Activated CD4-positive, alpha-beta T cell treated with anti-CD3 and anti-CD28 coated beads, Interleukin-2, amount 10 ng/mL, durations not matched to agents 7 days and 5 days (primary cell): ENCODE measurements at regions not wholly inside any gene's neighbourhood (a gene's known extent, or its start where the extent isn't known, plus 50 kb on each side); places are given as distances from the start of the nearest gene placed in this dataset.

Experiments used
- CTCF ChIA-PET: fragments of 350-600 bp; sonication (Branson Sonifier 250); formaldehyde crosslinking; loops from one replicate; lab custom pipeline; 2021; ENCODE audit warnings: antibody characterized with exemption; lab: Charles Lee
- POLR2A ChIA-PET: fragments of 350-600 bp; sonication (Branson Sonifier 250); formaldehyde crosslinking; loops from one replicate; lab custom pipeline; 2021; ENCODE audit warnings: antibody characterized with exemption; lab: Charles Lee
- DNase-seq: peaks from one replicate; pipeline ENCODE4 v3.0.0-alpha.2; 2020
- H3K27ac Mint-ChIP-seq: one replicate; pipeline ENCODE4 v1.8.0; 2021; ENCODE audit warnings: mild to moderate bottlenecking, moderate library complexity, mixed read lengths
- H3K27me3 Mint-ChIP-seq: one replicate; pipeline ENCODE4 v1.8.0; 2021; ENCODE audit warnings: mixed read lengths
- H3K36me3 Mint-ChIP-seq: one replicate; pipeline ENCODE4 v1.8.0; 2021; ENCODE audit warnings: low read depth, mixed read lengths
- H3K4me1 Mint-ChIP-seq: one replicate; pipeline ENCODE4 v1.8.0; 2021; ENCODE audit warnings: mixed read lengths
- H3K4me3 Mint-ChIP-seq: one replicate; pipeline ENCODE4 v1.8.0; 2021; ENCODE audit warnings: mild to moderate bottlenecking, moderate library complexity, mixed read lengths
- H3K9me3 Mint-ChIP-seq: one replicate; pipeline ENCODE4 v1.8.0; 2021; ENCODE audit warnings: mixed read lengths

- H3K4me3 Mint-ChIP-seq, result no peak overlapping the region
- DNase-seq, result no peak
- H3K27ac Mint-ChIP-seq, result no peak overlapping the region
- H3K36me3 Mint-ChIP-seq, result no peaks in the 10 kb centered on the region
- ChIA-PET POLR2A (no interaction called here), CTCF (no interaction called here)
- H3K9me3 Mint-ChIP-seq, result no peaks in the 10 kb centered on the region
- H3K4me1 Mint-ChIP-seq, result no peaks in the 10 kb centered on the region
- H3K27me3 Mint-ChIP-seq, result peaks cover 10% of the 10 kb centered on the region
Measured at GRCh38 chr3:178420033-178420432, 116.2 kb upstream of the KCNMB2 start.

- POLR2A ChIA-PET, result no interaction called here
- Mint-ChIP-seq H3K4me1 (no peaks in the 10 kb centered on the region), H3K4me3 (no peak overlapping the region), H3K36me3 (no peaks in the 10 kb centered on the region), H3K9me3 (no peaks in the 10 kb centered on the region), H3K27ac (no peak overlapping the region), H3K27me3 (peaks cover 13% of the 10 kb centered on the region)
- DNase-seq, result no peak
- CTCF ChIA-PET, result no interaction called here
Measured at GRCh38 chr3:178421069-178421468, 115.2 kb upstream of the KCNMB2 start.

GRCh38 chr3:178422406-178422805 lies 113.8 kb upstream of the KCNMB2 start:
- ChIA-PET CTCF (no interaction called here), POLR2A (no interaction called here)
- Mint-ChIP-seq H3K27me3 (peaks cover 13% of the 10 kb centered on the region), H3K4me1 (no peaks in the 10 kb centered on the region), H3K36me3 (no peaks in the 10 kb centered on the region), H3K9me3 (no peaks in the 10 kb centered on the region), H3K4me3 (no peak overlapping the region), H3K27ac (no peak overlapping the region)
- no peak for DNase-seq

GRCh38 chr3:178428037-178428436 lies 108.2 kb upstream of the KCNMB2 start:
- peaks cover 5% of the 10 kb centered on the region for H3K27me3 Mint-ChIP-seq
- no peaks in the 10 kb centered on the region for H3K9me3 Mint-ChIP-seq
- no peak overlapping the region for H3K4me3 Mint-ChIP-seq
- POLR2A ChIA-PET, result no interaction called here
- CTCF ChIA-PET, result no interaction called here
- no peak overlapping the region for H3K27ac Mint-ChIP-seq
- no peak for DNase-seq
- no peaks in the 10 kb centered on the region for H3K4me1 Mint-ChIP-seq
- no peaks in the 10 kb centered on the region for H3K36me3 Mint-ChIP-seq

DNA sequence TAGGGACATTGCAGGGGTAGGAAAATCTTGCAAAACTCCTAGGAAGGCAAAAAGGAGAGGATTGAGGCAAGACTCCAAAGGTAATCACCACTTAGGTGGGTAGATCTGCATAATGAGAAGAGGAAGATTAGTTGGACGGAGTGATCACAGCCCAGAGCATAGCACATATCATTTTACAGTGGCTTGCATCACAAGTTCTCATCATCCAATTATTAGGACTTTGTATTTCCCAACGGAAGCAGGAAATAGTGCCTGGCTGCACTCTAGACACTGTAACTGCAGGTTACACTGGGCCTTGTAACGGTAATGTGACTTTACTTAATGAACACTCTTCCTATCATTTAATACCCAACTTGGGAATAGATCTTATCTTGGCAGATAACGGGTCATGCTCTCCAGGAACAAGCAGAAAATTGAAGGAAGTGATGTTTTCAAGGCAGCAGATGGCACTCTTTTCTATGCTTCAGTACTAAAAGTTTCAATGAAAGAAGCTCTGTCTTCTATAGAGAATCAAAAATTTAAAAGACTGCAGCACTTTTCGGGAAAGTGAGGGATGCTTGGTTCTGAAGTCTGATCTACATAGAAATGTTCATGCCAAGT lies 101.9 kb upstream of the KCNMB2 start:
- H3K9me3 Mint-ChIP-seq, result no peaks in the 10 kb centered on the region
- no peaks in the 10 kb centered on the region for H3K27me3 Mint-ChIP-seq
- ChIA-PET POLR2A (no interaction called here), CTCF (no interaction called here)
- H3K4me1 Mint-ChIP-seq, result no peaks in the 10 kb centered on the region
- H3K4me3 Mint-ChIP-seq, result no peak overlapping the region
- no peak for DNase-seq
- H3K27ac Mint-ChIP-seq, result no peak overlapping the region
- no peaks in the 10 kb centered on the region for H3K36me3 Mint-ChIP-seq

DNA sequence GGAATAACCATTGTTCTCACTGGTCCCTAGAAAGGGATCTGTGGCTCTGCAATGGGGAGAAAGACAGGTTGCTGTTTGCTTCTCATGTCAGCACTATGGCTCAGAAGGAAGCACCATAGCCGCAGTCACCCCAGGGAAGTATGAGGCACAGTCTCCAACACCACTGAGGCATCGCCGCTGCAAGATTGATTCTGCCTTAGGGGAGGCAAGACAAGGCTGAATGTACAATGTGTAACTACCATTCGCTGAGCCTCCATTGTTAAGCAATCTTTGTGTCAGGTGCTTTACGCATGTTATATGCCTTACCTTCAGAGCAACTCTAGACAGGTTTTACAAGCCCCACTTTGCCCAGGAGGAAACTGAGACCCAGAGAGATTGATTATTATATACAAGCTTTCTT lies 100.7 kb upstream of the KCNMB2 start:
- DNase-seq, result no peak
- Mint-ChIP-seq H3K4me1 (no peaks in the 10 kb centered on the region), H3K4me3 (no peak overlapping the region), H3K27me3 (no peaks in the 10 kb centered on the region), H3K36me3 (no peaks in the 10 kb centered on the region), H3K27ac (no peak overlapping the region), H3K9me3 (no peaks in the 10 kb centered on the region)
- ChIA-PET CTCF (no interaction called here), POLR2A (no interaction called here)

DNA sequence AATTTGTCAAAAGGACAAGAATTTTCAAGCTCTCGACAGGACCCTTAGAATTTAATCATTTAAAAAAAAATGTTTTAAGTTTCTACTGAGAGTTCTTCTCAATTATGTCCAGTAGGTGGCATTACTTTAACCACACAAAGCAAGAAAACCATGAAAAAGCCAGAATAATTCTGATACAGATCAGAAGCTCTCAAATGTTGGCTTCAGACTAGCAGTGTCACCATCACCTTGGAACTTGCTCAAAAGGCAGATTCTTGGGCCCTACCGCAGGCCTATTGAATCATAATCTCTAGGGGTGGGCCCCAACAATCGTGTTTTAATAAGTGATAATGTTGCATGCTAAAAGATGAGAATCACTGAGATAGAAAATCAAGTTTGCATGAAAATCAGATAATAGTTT lies 99.5 kb upstream of the KCNMB2 start:
- no peaks in the 10 kb centered on the region for H3K27me3 Mint-ChIP-seq
- CTCF ChIA-PET, result no interaction called here
- POLR2A ChIA-PET, result no interaction called here

GRCh38 chr3:178437236-178437635 lies 99.0 kb upstream of the KCNMB2 start:
- Mint-ChIP-seq H3K4me1 (no peaks in the 10 kb centered on the region), H3K4me3 (no peak overlapping the region), H3K36me3 (no peaks in the 10 kb centered on the region), H3K27me3 (no peaks in the 10 kb centered on the region), H3K9me3 (no peaks in the 10 kb centered on the region), H3K27ac (no peak overlapping the region)
- DNase-seq, result no peak
- CTCF ChIA-PET, result no interaction called here
- POLR2A ChIA-PET, result no interaction called here

More for the DNA sequence above, 99.5 kb upstream of the KCNMB2 start:
- Mint-ChIP-seq H3K4me1 (no peaks in the 10 kb centered on the region), H3K36me3 (no peaks in the 10 kb centered on the region), H3K4me3 (no peak overlapping the region), H3K27ac (no peak overlapping the region), H3K9me3 (no peaks in the 10 kb centered on the region)
- DNase-seq, result no peak

DNA sequence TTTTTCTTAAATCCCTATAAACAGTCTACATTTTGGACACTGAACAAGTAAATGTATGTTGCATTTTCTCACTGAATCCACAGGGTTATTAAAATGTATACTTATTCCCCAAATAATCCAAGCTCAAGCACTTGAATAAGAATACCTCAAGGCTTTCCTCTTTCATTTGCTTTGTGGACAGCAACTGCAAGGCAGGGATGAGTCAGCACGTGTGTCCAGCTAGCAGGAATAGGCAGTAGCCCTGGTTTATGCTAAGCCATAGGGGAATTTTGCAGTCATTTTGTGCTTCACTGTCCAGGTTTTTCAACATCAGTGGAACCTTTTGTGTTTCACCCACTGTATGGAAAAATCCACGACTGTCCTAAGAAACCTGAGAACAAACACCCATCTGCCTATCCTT lies 96.7 kb upstream of the KCNMB2 start:
- Mint-ChIP-seq H3K4me3 (no peak overlapping the region), H3K9me3 (no peaks in the 10 kb centered on the region), H3K27ac (no peak overlapping the region), H3K36me3 (no peaks in the 10 kb centered on the region), H3K4me1 (no peaks in the 10 kb centered on the region), H3K27me3 (no peaks in the 10 kb centered on the region)
- DNase-seq, result no peak
- ChIA-PET CTCF (no interaction called here), POLR2A (no interaction called here)

- Mint-ChIP-seq H3K36me3 (no peaks in the 10 kb centered on the region), H3K4me3 (no peak overlapping the region), H3K27ac (no peak overlapping the region), H3K27me3 (no peaks in the 10 kb centered on the region), H3K4me1 (no peaks in the 10 kb centered on the region), H3K9me3 (no peaks in the 10 kb centered on the region)
- ChIA-PET CTCF (no interaction called here), POLR2A (no interaction called here)
- no peak for DNase-seq
Measured at GRCh38 chr3:178440043-178440442, 96.2 kb upstream of the KCNMB2 start.

GRCh38 chr3:178443634-178444033 lies 92.6 kb upstream of the KCNMB2 start:
- POLR2A ChIA-PET, result no interaction called here
- H3K4me3 Mint-ChIP-seq, result no peak overlapping the region
- no peak for DNase-seq
- H3K9me3 Mint-ChIP-seq, result no peaks in the 10 kb centered on the region
- H3K4me1 Mint-ChIP-seq, result no peaks in the 10 kb centered on the region
- no peak overlapping the region for H3K27ac Mint-ChIP-seq
- CTCF ChIA-PET, result interaction anchor here (1.2 kb wide), 1 partner anchor 10 kb away, joined by 3 read pairs; no protein-coding TSS in a partner anchor
- no peaks in the 10 kb centered on the region for H3K27me3 Mint-ChIP-seq
- H3K36me3 Mint-ChIP-seq, result no peaks in the 10 kb centered on the region

DNA sequence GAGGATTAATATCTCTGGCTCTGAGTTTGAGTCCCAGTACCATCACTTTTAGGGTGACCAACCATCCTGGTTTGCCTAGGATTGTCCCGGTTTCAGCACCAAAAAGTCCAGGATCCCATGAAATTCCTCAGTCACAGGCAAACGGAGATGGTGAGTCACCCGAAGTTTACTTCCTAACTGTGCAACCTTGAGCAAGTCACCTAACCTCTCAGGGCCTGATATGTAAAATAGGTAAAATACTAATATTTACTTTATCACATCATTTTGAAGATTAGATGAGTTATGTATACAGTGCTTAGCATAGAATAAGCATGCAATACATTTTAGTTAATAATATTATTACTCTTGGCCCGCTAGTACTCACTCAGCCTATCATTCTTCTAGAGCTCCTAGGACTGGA lies 91.1 kb upstream of the KCNMB2 start:
- Mint-ChIP-seq H3K27ac (no peak overlapping the region), H3K36me3 (no peaks in the 10 kb centered on the region), H3K9me3 (no peaks in the 10 kb centered on the region), H3K4me1 (no peaks in the 10 kb centered on the region), H3K4me3 (no peak overlapping the region), H3K27me3 (no peaks in the 10 kb centered on the region)
- ChIA-PET CTCF (interaction anchor here (1.0 kb wide), 1 partner anchor 13 kb away, joined by 3 read pairs; no protein-coding TSS in a partner anchor), POLR2A (no interaction called here)
- DNase-seq, result no peak

- Mint-ChIP-seq H3K36me3 (no peaks in the 10 kb centered on the region), H3K27ac (no peak overlapping the region), H3K27me3 (no peaks in the 10 kb centered on the region), H3K9me3 (no peaks in the 10 kb centered on the region), H3K4me1 (no peaks in the 10 kb centered on the region), H3K4me3 (no peak overlapping the region)
- ChIA-PET CTCF (no interaction called here), POLR2A (no interaction called here)
- DNase-seq, result no peak
Measured at GRCh38 chr3:178446059-178446458, 90.2 kb upstream of the KCNMB2 start.

DNA sequence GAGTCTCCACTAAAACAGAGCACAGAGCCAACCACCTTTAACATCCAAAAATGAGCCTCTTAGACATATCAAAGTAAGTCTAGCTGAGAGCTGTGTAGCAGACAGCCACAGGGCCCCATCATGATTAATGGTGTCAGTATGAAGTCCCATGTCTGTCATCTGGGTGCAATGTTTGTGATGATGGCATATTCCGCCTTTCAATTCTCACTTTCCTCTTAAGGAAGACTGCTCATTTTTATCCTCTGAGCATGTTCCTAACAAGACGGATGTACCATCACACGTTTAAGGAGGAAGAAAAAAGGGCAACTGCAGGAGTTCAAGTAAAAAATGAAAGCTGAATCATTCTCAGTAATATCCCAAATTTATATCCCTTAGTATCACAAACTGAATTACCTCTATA lies 85.8 kb upstream of the KCNMB2 start:
- CTCF ChIA-PET, result no interaction called here
- Mint-ChIP-seq H3K27ac (no peak overlapping the region), H3K36me3 (no peaks in the 10 kb centered on the region), H3K9me3 (no peaks in the 10 kb centered on the region), H3K4me3 (no peak overlapping the region), H3K27me3 (peaks cover 3% of the 10 kb centered on the region), H3K4me1 (no peaks in the 10 kb centered on the region)
- no peak for DNase-seq
- POLR2A ChIA-PET, result no interaction called here
